ENCODE measurements at regions not wholly inside any gene's neighbourhood (a gene's known extent, or its start where the extent isn't known, plus 50 kb on each side); places are given as distances from the start of the nearest gene placed in this dataset.

DNA sequence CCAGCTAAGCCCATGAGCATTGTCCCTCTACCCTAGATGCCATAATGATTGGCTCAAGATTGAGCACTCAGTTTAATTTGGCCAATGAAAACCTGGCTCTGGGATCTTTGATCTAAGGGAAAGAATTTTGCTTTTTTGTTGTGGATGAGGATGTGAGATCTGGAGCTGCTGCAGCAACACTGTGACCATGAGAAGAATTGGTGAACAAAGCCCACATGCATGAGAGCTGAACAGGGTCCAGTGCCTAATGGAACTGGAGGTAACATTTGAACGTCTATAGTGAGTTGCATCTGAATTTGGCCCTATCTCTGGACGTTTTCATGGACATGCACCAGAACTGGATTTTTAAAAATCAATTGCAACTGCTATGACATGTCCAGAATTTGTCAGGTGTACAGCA is 338.6 kb downstream of the AACS start:
- Histone ChIP-seq H3K27me3 (no peaks in the 10 kb centered on the region), H3K9me3 (no peaks in the 10 kb centered on the region), H3K4me1 (no peaks in the 10 kb centered on the region), H3K4me3 (no peak overlapping the region), H3K36me3 (no peaks in the 10 kb centered on the region), H3K27ac (no peak overlapping the region)
- intact Hi-C loops (cut with DNase I; ENCODE audit: low total_unique reads) (loop anchor here (2.0 kb wide), 2 partner anchors 167 to 221 kb away; no protein-coding TSS in a partner anchor), in situ Hi-C loops (cut with MboI; ENCODE audit: low sequenced_read_pairs in 4 of 4) (no loop called here)
- DNase-seq = no peak
- no peak for ATAC-seq
- TF ChIP-seq POLR2A (IDR thresholded peaks at IDR 0.05) = no peak
- TF ChIP-seq, protein P1, sequence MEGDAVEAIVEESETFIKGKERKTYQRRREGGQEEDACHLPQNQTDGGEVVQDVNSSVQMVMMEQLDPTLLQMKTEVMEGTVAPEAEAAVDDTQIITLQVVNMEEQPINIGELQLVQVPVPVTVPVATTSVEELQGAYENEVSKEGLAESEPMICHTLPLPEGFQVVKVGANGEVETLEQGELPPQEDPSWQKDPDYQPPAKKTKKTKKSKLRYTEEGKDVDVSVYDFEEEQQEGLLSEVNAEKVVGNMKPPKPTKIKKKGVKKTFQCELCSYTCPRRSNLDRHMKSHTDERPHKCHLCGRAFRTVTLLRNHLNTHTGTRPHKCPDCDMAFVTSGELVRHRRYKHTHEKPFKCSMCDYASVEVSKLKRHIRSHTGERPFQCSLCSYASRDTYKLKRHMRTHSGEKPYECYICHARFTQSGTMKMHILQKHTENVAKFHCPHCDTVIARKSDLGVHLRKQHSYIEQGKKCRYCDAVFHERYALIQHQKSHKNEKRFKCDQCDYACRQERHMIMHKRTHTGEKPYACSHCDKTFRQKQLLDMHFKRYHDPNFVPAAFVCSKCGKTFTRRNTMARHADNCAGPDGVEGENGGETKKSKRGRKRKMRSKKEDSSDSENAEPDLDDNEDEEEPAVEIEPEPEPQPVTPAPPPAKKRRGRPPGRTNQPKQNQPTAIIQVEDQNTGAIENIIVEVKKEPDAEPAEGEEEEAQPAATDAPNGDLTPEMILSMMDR (IDR thresholded peaks at IDR 0.05 in 4 of 5, conservative IDR thresholded peaks at IDR 0.05 in 1 of 5) = no peak

DNA sequence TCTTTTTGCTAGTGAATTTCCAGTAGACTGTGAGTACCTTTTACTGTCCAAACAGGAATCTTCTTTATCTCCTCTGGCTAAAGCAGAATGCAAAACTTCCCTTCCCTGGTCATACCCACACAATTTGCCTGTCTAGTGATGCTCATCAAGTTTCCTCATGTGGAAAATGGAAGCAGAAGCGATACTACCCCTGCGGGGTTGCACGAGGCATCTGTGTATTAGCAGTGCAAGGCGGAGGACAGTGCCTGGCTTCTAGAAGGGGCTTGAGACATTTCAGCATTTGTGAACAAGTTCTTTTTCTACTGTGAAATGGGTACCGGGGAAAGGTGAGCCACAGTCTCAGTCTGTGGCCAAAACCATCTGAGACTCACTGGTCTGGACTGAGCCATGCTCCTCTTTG is 340.9 kb downstream of the AACS start:
- H3K9me3 ChIP-seq = no peaks in the 10 kb centered on the region
- intact Hi-C loops (cut with DNase I; ENCODE audit: low total_unique reads) = no loop called here
- no peaks in the 10 kb centered on the region for H3K36me3 ChIP-seq
- H3K4me1 ChIP-seq = no peaks in the 10 kb centered on the region
- no peak for ATAC-seq
- no peak overlapping the region for H3K4me3 ChIP-seq
- no peak for DNase-seq
- no peak for TF ChIP-seq POLR2A (IDR thresholded peaks at IDR 0.05)
- TF ChIP-seq, protein P1 (IDR thresholded peaks at IDR 0.05 in 4 of 5, conservative IDR thresholded peaks at IDR 0.05 in 1 of 5) = no peak
- in situ Hi-C loops (cut with MboI; ENCODE audit: low sequenced_read_pairs in 4 of 4) = no loop called here
- no peak overlapping the region for H3K27ac ChIP-seq
- H3K27me3 ChIP-seq = no peaks in the 10 kb centered on the region

DNA sequence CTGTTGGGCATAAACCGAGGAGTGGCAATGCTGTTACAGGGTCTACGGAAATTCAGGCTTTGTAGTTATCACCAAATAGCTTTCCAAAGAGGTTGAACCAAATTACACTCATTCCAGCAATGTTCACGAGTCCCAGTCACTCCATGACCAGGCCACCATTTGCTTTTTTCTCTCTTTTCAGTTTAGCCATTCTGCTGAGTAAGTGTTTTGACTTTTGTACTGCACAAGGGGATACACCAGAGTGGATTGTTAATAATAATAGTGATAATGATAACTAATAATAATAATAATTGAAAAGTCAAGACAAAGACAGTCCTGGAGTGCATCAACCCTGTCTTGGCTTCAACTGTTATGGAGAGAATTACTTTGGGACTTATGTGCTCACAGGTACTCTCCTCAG is 343.5 kb downstream of the AACS start:
- ATAC-seq (no peak), DNase-seq (no peak)
- intact Hi-C loops (cut with DNase I; ENCODE audit: low total_unique reads) = no loop called here
- H3K27me3 ChIP-seq = no peaks in the 10 kb centered on the region
- H3K4me1 ChIP-seq = no peaks in the 10 kb centered on the region
- H3K9me3 ChIP-seq = no peaks in the 10 kb centered on the region
- in situ Hi-C loops (cut with MboI; ENCODE audit: low sequenced_read_pairs in 4 of 4) = no loop called here
- no peak overlapping the region for H3K4me3 ChIP-seq
- H3K27ac ChIP-seq = no peak overlapping the region
- no peaks in the 10 kb centered on the region for H3K36me3 ChIP-seq
- TF ChIP-seq, protein P1 (IDR thresholded peaks at IDR 0.05 in 4 of 5, conservative IDR thresholded peaks at IDR 0.05 in 1 of 5) = no peak
- no peak for TF ChIP-seq POLR2A (IDR thresholded peaks at IDR 0.05)

DNA sequence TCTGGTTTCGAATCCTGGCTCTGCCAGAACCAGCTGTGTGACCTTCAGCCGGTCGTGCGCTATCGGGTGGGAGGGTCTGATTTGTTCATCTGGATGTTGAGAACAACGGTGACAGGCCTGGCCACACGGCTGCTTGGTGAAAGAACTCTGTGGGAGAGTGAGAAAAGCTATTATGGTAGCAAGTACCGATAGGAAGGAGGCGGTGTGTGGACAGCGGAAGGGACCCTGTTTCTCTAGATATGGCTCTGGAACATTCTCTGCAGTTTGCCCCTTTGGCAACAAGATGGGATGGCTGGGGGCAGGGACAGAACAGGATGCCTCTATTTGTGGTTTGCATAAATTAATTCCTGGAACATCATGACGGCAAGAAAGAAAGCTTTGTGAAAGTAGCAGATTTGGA is 347.3 kb downstream of the AACS start:
- ATAC-seq (no peak), DNase-seq (no peak)
- Histone ChIP-seq H3K4me1 (no peaks in the 10 kb centered on the region), H3K27me3 (no peaks in the 10 kb centered on the region), H3K4me3 (no peak overlapping the region), H3K9me3 (no peaks in the 10 kb centered on the region), H3K36me3 (no peaks in the 10 kb centered on the region), H3K27ac (no peak overlapping the region)
- TF ChIP-seq, protein P1 (IDR thresholded peaks at IDR 0.05 in 4 of 5, conservative IDR thresholded peaks at IDR 0.05 in 1 of 5) = no peak
- no peak for TF ChIP-seq POLR2A (IDR thresholded peaks at IDR 0.05)
- in situ Hi-C loops (cut with MboI; ENCODE audit: low sequenced_read_pairs in 4 of 4) (no loop called here), intact Hi-C loops (cut with DNase I; ENCODE audit: low total_unique reads) (no loop called here)

DNA sequence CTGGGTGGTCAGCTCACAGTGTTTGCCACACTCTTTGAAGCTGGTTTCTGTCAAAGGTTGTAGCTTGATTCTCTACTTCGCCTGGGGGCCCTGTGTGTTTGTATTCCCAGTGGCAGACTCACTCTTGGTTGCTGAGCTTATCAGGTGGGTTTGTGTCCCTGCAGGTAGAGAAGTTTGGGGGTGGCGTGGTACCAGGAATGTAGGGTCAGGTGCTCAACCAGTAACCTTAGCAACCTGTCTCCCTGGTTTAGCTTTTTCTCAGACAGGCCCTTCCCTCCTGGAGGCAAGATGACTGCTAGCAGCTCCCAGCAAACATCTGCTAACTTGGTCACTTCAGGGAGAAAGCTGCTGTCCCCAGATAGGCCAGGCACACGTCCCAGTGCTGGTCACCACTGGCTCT is 352.2 kb downstream of the AACS start:
- no peak for ATAC-seq
- Histone ChIP-seq H3K4me3 (no peak overlapping the region), H3K4me1 (no peaks in the 10 kb centered on the region), H3K36me3 (no peaks in the 10 kb centered on the region), H3K9me3 (no peaks in the 10 kb centered on the region), H3K27me3 (no peaks in the 10 kb centered on the region), H3K27ac (no peak overlapping the region)
- TF ChIP-seq, protein P1 (IDR thresholded peaks at IDR 0.05 in 4 of 5, conservative IDR thresholded peaks at IDR 0.05 in 1 of 5) = no peak
- no peak for TF ChIP-seq POLR2A (IDR thresholded peaks at IDR 0.05)
- intact Hi-C loops (cut with DNase I; ENCODE audit: low total_unique reads) = no loop called here
- in situ Hi-C loops (cut with MboI; ENCODE audit: low sequenced_read_pairs in 4 of 4) = no loop called here
- no peak for DNase-seq

Data from gastrocnemius medialis (tissue), 4 donors.